OCI-LY3 (cell line): ENCODE measurements at regions not wholly inside any gene's neighbourhood (a gene's known extent, or its start where the extent isn't known, plus 50 kb on each side); places are given as distances from the start of the nearest gene placed in this dataset.

ENCODE experiments used
- H2AFZ ChIP-seq: fragments of 200-600, 300-600 bp; shearing (Covaris generic); 2 replicates; pipeline ENCODE4 v1.6.0; 2014; ENCODE audit warnings: antibody characterized with exemption, low read depth, low read length
- H3K27ac ChIP-seq: fragments of 200-600, 300-600 bp; sonication (generic); 2 replicates; pipeline ENCODE4 v1.5.1; 2014; ENCODE audit warnings: mild to moderate bottlenecking, low read length, moderate library complexity, mixed read lengths
- H3K27me3 ChIP-seq: fragments of 200-600, 300-600 bp; sonication (generic); 2 replicates; pipeline ENCODE4 v1.6.1; 2014; ENCODE audit warnings: low read depth, low read length, mixed read lengths
- H3K36me3 ChIP-seq: fragments of 200-600, 300-600 bp; sonication (generic); replicated peaks from 2 replicates; pipeline ENCODE3; 2014; ENCODE audit warnings: low read depth, low read length, mixed read lengths
- H3K4me1 ChIP-seq: fragments of 300-600, 200-600 bp; sonication (generic); 2 replicates; pipeline ENCODE4 v1.6.1; 2014; ENCODE audit warnings: low read length, mixed read lengths
- H3K4me2 ChIP-seq: fragments of 200-600, 300-600 bp; sonication (generic); 2 replicates; pipeline ENCODE4 v1.6.1; 2014; ENCODE audit warnings: low read length, mixed read lengths
- H3K4me3 ChIP-seq: fragments of 300-600, 200-600 bp; sonication (generic); 2 replicates; pipeline ENCODE4 v1.5.1; 2014; ENCODE audit warnings: antibody characterized with exemption, mild to moderate bottlenecking, low read length, moderate library complexity
- H3K79me2 ChIP-seq: fragments of 300-600, 200-600 bp; shearing (Covaris generic); 2 replicates; pipeline ENCODE4 v1.6.1; 2014; ENCODE audit warnings: mild to moderate bottlenecking, low read length, mixed read lengths
- H3K9ac ChIP-seq: fragments of 300-600, 200-600 bp; shearing (Covaris generic); 2 replicates; pipeline ENCODE4 v1.6.0; 2014; ENCODE audit warnings: mild to moderate bottlenecking, low read length, moderate library complexity
- H3K9me3 ChIP-seq: fragments of 200-600, 300-600 bp; shearing (Covaris generic); 2 replicates; pipeline ENCODE4 v1.6.1; 2014; ENCODE audit warnings: low read length, mixed read lengths; ENCODE audit not compliant: insufficient read depth
- H4K20me1 ChIP-seq: fragments of 200-600, 300-600 bp; sonication (generic); 2 replicates; pipeline ENCODE4 v1.6.1; 2016; ENCODE audit warnings: low read length, mixed read lengths; ENCODE audit not compliant: insufficient read depth
- CTCF ChIP-seq: fragments of 200-600, 300-600 bp; sonication (generic); IDR thresholded peaks from 2 replicates; pipeline ENCODE4 v1.5.1; 2014; ENCODE audit warnings: antibody characterized with exemption, low read length, low read depth
- EZH2phosphoT487 ChIP-seq: fragments of 200-600 bp; shearing (Covaris generic); IDR thresholded peaks from 2 replicates; pipeline ENCODE4 v1.6.1; 2018; ENCODE audit warnings: antibody characterized with exemption, mixed run types, low read depth

- H3K9me3 ChIP-seq = no peaks in the 10 kb centered on the region
- H3K4me3 ChIP-seq = no peak overlapping the region
- no peaks in the 10 kb centered on the region for H3K4me1 ChIP-seq
- H3K79me2 ChIP-seq = no peaks in the 10 kb centered on the region
- peaks cover 27% of the 10 kb centered on the region; the same call in 1 of the 2 replicates for H3K27me3 ChIP-seq
- no peaks in the 10 kb centered on the region for H4K20me1 ChIP-seq
- no peak overlapping the region for H3K4me2 ChIP-seq
- no peak overlapping the region for H3K27ac ChIP-seq
- H3K9ac ChIP-seq = no peak overlapping the region
- no peak for TF ChIP-seq CTCF
- H2AFZ ChIP-seq = no peak overlapping the region
- H3K36me3 ChIP-seq = no peaks in the 10 kb centered on the region
These were observed 132.3 kb upstream of the UMPS start for GRCh38 chr3:124597979-124598378.

GRCh38 chr3:124599147-124599765 is 131.0 kb upstream of the UMPS start:
- no peak overlapping the region for H2AFZ ChIP-seq
- no peaks in the 10 kb centered on the region for H3K36me3 ChIP-seq
- no peak overlapping the region for H3K27ac ChIP-seq
- no peak overlapping the region for H3K4me2 ChIP-seq
- H3K9me3 ChIP-seq = no peaks in the 10 kb centered on the region
- no peak overlapping the region for H3K9ac ChIP-seq
- H3K79me2 ChIP-seq = no peaks in the 10 kb centered on the region
- H3K4me3 ChIP-seq = no peak overlapping the region
- peaks cover 28% of the 10 kb centered on the region; the same call in 1 of the 2 replicates for H3K27me3 ChIP-seq
- TF ChIP-seq CTCF (no peak), EZH2phosphoT487 (no peak)
- H3K4me1 ChIP-seq = no peaks in the 10 kb centered on the region
- no peaks in the 10 kb centered on the region for H4K20me1 ChIP-seq

- no peak overlapping the region for H3K4me3 ChIP-seq
- TF ChIP-seq CTCF (no peak), EZH2phosphoT487 (no peak)
- H3K4me2 ChIP-seq = no peak overlapping the region
- H3K9ac ChIP-seq = no peak overlapping the region
- H3K36me3 ChIP-seq = no peaks in the 10 kb centered on the region
- no peak overlapping the region for H3K27ac ChIP-seq
- H3K27me3 ChIP-seq = peaks cover 28% of the 10 kb centered on the region; the same call in 1 of the 2 replicates
- H3K4me1 ChIP-seq = no peaks in the 10 kb centered on the region
- H3K79me2 ChIP-seq = no peaks in the 10 kb centered on the region
- no peaks in the 10 kb centered on the region for H3K9me3 ChIP-seq
- no peaks in the 10 kb centered on the region for H4K20me1 ChIP-seq
- no peak overlapping the region for H2AFZ ChIP-seq
These were observed 130.2 kb upstream of the UMPS start for GRCh38 chr3:124599779-124600693.

- TF ChIP-seq CTCF (no peak), EZH2phosphoT487 (no peak)
- Histone ChIP-seq H3K4me1 (no peaks in the 10 kb centered on the region), H3K27me3 (peaks cover 26% of the 10 kb centered on the region; the same call in 1 of the 2 replicates), H3K36me3 (no peaks in the 10 kb centered on the region), H3K27ac (no peak overlapping the region), H3K4me2 (no peak overlapping the region), H3K79me2 (no peaks in the 10 kb centered on the region), H3K9ac (no peak overlapping the region), H3K4me3 (no peak overlapping the region), H2AFZ (no peak overlapping the region), H4K20me1 (no peaks in the 10 kb centered on the region), H3K9me3 (no peaks in the 10 kb centered on the region)
These were observed 129.5 kb upstream of the UMPS start for GRCh38 chr3:124600765-124601164.
